ENCODE measurements at regions not wholly inside any gene's neighbourhood (a gene's known extent, or its start where the extent isn't known, plus 50 kb on each side); places are given as distances from the start of the nearest gene placed in this dataset.

DNA sequence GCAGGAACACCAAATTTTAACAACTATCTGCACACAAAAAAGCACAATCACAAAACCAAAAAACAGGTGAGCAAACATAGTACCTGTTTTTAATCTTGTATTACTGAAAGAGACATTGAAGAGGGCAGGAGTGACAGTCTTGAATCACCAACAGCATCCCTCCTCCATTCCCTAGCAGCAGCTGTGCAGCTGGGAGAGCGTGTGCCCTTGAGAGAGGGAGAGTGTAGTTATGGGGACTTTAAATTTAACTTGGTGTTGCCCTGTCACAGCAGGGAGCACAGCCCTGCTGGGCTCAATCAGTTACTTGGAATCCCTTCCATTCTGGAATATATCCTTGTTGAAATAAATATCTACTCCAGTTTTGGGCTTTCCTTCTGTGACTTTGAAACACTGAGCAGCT, 1938.7 kb upstream of the NUDT12 start:
- no peak for DNase-seq

DNA sequence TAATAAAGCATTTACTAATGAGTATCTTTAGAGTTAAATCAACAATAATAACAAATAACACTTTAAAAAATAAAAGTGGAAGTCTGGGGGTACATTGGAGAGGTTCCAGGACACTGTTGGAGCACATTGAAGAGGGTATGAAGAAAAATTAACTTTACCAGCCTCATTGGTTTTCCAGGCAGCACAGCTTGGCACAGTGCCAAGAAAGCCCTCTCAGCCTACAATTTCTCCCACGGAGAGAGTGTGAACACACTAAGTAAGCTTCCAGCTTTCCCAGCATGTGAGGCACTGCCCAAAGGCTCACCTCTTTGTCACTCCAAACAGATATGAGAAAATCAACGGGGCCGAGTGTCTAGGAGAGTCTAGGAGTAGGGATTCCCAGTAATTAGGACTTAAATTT, 1912.8 kb upstream of the NUDT12 start:
- DNase-seq = no peak

DNA sequence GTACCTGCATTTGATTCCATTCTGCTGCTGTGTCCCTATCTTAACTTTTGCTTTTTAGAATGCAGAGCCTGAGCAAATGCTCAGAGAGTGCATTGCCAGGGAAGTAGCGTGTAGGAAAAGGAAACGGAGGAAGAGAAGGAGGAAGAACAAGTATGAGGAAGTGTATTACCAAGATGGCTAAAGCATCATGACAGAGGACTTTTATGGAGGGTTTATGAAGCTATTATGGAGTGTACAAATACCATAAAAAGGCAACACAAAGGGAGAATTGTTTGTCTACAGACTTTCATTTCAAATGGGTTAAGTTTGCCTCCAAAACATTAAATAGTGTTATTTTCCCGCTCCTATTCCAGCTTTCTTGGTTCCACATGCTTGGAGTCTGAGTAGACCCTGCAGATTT, 1899.8 kb upstream of the NUDT12 start:
- DNase-seq = no peak

DNA sequence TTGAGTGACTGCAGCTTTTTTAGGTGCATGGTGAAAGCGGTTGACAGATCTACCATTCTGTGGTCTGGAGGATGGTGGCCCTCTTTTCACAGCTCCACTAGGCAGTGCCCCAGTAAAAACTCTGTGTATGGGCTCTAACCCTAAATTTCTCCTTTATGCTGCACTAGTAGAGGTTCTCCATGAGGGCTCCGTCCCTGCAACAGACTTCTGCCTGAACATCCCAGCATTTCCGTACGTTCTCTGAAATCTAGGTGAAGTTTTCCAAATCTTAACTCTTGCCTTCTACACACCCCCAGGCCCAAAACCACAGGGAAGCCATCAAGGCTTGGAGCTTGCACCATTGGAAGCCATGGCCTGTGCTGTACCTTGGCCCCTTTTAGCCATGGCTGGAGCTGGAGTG, 1898.1 kb upstream of the NUDT12 start:
- no peak for DNase-seq

DNA sequence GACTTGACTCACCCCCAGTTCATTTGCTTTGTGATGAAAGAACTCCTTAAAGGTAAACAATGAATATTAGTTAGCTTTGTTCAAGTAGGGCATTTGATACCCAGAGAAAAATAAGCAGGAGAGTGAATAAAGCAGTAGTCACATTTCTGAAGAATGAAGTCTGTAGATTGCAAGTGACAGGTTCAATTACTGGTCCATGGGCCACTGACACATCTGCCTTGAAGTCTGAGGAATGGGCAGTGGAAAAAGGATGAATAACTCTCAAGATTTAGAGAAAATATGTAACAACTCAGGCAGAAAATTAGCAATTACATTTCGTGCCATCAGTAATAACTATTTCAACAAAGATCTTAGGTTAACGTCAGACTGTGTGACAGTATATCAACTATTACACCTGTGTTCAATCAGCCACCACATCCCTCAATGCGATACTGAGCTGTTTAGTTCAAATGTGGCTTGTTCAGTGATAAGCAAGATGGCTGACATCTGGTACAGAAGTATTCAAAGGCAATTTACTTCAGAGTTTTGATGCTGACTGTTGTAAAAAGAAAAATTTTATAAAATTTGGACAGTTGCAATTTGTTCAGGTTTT, 1890.7 kb upstream of the NUDT12 start:
- DNase-seq = no peak

DNA sequence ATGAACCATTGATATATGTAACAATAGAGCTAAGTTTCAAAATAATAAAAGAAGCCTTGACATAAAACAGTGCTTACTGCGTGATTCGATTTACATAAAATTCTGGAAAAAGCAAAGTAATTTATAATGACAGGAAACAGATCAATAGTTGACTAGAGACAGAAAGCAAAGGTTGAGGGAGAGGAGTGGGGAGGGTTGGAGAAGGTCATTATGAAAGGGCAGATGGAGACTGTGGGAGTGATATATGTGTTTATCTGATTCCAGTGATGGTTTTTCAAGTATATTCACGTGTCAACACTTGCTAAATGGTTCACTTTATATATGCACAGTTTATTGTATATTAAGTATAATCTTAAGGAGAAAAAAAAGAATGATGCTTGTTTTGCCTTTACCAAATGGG, 1885.7 kb upstream of the NUDT12 start:
- no peak for DNase-seq

DNA sequence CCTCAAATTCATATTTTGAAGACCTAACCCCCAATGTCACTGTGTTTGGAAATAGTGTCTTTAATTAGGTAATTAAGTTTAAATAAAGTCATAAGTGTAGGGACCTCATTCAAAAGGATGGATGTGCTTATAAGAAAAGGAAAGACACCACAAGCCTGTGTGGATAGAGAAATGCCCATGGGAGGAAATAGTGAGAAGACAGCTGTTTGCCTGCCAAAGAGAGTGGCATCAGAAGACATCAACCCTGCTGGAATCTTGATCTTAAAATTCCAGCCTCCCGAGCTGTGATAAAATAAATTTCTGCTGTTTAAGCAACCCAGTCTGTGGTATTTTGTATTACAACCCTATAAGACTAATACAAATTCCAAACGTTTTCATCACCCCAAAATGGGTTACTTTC, 1867.9 kb upstream of the NUDT12 start:
- DNase-seq = no peak

DNA sequence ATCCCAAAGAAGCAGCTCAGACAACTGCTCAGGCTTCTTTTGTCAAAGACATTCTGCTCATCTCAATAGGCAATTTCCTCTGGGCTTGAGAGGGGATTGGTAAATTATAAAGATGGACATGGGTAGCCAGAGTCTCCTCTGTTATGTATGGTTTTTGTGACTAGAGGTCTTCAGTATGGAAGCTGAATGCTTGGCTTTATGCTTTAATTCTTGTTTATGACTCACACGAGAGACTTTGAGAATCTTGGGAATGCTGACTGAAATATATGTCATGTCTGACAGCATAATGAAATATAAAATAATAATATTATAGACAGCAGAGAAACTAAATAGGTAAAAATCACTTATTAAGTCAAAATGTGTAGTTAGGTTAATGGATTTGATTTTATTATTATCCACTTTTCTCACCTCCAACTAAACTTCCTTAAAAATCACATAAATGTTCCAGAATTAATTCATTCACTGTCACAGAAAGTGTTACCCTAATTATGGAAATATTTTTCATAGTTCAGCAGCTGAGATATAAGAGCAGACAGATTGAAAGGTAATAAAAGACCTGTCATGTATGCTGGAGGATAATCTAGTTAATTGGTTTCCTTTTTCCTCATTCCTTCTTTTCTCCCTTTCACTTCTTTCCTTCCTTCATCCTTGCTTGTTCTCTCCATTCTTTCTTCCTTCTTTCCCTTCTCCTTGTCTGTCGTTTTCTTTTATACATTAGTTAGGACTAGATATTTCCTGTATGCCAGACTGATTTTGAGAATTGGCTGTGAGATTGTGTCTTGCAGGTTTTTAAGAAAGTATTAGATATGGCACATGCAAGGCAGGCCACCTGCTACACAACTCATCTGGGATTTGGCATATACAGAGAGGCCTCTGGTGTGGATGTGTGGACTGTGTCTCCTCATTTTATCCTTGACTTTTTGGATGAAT, 1866.1 kb upstream of the NUDT12 start:
- no peak for DNase-seq

DNA sequence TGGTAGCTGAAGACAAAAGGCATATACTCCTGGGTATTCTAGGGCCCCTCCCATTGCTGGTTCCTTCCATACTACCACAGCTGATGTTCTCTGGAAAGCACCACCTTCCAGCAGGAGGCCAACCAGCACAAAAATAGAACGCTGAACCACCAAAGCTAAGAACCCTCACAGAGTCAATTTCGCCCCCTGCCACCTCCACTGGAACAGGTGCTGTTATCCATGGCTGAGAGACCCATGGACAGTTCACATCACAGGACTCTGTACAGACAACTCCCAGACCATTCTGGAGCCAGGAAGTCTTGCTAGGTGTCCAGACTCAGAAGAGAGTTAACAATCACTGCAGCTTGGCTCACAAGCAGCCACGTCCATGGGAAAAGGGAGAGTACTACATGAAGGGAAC, 1851.5 kb upstream of the NUDT12 start:
- DNase-seq = no peak

DNA sequence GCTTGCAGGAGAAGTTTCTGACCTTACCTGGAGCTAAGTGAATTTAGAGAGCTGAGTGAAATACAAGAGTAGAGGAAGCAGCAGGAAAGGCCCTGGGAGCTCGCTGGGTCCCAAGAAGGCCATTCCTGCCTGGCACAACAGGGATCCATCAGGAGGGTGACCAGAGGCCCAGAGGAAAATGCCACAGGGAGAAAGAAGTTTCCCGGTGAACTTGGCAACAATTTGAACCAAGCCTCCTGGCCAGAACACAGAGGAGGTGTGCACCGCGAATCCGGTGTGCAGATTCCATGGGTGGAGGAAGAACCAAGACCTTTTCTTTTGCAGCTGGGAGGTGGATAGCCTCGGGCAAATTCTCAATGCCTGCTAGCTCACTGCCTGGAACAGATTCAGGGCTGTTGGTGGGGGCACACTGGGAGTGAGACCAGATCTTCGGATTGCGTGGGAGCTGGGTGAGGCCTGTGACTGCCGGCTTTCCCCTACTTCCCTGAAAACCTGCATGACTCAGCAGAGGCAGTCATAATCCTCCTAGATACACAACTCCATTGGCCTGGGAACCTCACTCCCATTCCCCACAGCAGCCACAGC, 1850.9 kb upstream of the NUDT12 start:
- no peak for DNase-seq

DNA sequence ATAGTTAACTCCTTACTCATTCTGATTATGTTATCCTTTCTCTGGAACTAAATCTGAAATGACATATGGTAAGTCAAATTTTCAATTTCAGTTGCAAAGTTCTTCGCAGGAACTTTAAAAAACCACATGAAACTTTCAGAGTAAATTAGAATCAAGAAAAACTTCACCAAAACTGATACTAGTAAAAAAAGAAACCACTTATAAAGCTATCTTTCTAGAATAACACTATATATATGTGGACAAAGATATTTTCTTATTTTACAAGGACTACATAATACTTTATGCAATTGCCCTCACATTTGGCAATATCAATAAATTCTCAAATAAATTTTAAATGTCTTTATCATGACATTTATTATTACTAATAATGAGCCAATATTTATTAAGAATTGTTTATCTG, 1847.1 kb upstream of the NUDT12 start:
- no peak for DNase-seq

DNA sequence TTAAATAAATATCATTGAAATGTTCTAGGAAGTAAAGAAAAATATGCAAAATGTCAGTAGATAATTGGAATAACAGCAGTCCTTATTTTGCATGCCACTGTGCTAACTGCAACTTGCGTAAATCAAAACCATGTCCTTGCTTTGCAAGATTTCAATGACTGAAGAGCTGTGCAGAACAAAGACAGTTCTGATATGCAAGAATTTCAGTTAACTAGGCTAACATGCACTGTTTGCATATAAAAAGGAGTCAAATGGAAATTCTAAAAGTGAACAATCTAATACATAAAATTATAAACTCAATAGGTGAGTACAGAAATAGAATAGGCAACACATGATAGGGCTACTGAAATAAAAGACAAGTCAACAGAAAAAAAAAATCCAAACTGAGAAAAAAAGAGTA, 1844.6 kb upstream of the NUDT12 start:
- no peak for DNase-seq

DNA sequence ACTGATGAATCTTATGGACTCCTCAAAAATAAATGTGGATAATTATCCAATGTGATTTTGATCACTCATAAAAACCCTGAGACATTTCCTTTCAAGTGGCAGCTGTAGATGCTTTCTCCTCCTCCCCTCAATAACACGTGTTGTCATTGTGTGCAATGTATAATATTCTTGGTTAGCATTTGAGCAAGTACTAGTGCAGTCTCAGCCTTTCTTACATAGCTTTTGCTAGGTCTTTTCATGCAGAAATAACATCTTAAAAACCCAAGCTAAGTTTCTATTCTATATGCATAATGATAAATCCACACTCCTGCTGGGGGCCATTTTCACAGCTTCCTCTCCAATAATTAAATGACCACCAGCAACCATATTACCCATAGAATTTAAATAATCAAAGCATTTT, 1835.2 kb upstream of the NUDT12 start:
- no peak for DNase-seq

DNA sequence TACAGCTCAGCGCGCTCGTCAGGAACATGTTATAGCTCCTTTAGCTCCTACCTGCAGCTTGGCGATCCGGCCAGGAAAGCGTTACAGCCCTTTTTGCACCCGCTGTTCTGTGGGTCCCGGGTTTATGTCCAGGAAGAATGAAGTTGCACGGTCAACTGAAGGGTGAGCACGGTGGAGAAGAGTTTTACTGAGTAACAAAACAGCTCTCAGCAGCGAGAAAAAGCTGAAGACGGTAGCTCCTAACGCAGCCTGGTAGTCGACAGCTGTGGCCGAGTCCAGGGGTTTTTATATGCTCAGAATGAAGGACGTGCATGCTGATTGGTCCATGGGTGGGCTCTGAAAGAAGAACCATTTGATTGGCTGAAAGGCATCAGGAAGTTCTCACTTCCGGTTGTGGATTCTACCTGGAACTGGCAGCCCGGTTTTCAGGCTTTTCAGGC, 1830.1 kb upstream of the NUDT12 start:
- DNase-seq = no peak

DNA sequence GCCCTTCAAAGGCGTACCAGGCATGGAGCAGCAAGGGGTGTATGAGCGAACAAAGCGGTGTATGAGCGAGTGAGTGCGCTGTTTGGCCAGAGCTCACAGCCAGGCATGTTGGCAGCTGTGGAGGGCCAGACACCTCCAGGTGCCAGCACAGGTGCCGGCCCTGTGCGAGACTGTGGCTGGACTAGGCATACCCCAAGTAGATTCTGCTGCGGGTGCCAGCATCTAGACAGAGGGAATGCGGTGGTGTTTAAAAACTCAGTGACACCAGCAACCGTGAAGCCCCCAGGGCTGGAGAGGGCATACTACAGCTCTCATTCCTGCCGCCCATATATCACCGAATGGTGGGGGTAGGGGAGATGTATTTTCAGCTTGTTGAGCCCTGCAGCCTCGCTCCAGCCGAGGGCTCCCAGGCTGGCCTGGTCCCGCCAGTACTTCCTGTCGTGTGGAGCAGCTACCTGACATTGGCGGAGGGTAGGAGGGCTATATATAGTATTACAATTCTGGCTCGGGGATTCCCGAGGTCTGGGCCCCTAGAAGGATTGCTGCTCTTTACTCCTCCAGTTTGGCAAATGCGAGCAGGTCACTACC, 1829.6 kb upstream of the NUDT12 start:
- DNase-seq = no peak

DNA sequence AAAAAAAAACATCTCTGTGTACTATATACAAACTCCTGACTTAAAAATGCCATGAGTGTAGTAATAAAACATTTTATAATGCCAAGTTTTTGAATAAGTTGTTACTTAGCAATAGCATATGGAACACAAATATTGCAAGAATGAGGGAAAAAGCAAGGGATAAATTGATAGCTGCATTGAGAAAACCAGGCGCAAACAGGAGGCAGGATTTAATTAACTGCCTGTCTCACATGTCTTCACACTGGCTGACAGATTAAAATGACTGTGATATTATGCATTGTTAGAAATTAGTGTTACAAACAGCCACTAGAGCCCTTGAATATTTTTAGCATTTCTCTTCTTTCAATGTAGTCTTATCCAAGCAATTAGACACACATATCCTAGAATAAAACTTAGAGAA, 1817.5 kb upstream of the NUDT12 start:
- no peak for DNase-seq

DNA sequence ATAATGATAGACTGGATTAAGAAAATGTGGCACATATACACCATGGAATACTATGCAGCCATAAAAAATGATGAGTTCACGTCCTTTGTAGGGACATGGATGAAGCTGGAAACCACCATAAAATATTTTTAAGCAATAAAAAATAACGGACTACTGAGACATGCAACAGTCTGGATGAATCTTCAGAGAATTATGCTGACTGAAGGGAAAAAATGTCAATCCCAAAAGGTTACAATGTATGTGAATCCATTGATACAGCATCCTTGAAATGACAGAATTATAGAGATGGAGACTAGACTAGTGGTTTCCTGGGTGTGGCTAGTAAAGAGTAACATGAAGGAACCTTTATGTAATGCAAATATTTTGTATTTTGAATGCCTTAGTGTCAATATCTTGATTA, 1808.6 kb upstream of the NUDT12 start:
- no peak for DNase-seq

DNA sequence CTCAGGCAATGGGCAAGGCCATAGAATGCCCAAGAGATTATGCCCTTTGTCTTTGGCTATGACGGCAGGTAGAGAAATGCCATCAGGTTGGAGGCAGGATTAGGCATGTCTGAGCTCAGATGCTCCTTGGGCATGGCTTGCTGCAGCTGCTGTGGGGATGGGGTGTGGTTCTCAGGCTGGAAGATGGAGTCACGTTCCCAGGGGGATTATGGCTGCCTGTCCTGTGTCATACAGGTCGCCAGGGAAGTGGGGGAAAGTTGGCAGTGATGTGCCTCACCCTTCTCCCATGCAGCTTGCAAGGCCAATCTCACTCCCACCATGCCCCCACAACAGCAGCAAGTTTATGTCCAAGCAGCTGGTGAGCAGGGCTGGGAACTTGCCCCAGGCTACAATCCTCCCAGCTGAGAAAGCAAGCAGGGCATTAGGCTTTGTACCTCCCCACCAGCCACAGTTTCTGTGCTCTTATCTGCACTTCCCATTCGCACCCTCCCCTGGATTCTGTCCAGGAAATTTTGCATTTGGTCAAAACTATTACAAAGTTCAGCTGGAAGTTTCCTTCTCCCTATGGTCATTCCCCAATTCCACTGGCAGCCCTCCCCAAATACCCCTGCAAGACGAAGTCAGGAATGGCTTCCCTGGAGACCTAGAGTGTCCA, 1788.0 kb upstream of the NUDT12 start:
- no peak for DNase-seq

DNA sequence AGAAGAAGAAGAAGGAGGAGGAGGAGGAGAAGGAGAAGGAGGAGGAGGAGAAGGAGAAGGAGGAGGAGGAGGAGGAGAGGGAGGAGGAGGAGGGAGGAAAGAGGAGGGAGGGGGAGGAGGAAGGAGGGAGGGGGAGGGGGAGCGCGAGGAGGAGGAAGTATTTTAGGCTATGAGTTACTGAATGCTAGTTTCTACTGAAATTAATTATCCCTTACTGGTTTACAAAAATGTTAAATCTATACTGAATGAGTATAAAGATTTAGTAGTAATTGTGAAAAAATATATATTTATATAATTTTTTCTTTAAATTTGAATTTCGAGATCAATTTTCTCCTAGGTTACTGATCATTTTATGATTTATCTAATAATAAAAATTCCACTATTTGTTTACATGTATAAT, 1769.0 kb upstream of the NUDT12 start:
- DNase-seq = no peak

DNA sequence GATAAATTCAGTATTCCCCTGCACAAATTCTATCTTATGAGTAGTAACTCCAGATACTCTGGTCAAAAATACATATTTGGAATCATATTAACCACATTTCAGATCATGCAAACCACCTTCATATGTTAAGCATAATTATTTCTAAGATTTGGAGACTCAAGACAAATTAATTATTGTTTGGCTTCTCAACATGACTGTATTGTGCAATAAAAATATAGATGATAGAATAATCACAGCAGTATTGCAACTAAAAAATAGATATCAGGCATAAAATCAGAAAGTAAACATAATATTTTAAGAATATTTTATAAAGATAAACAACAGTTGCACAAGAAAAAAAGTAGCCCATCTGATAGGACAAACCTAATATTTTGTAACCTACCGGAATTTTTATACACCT, 1767.6 kb upstream of the NUDT12 start:
- DNase-seq = no peak

DNA sequence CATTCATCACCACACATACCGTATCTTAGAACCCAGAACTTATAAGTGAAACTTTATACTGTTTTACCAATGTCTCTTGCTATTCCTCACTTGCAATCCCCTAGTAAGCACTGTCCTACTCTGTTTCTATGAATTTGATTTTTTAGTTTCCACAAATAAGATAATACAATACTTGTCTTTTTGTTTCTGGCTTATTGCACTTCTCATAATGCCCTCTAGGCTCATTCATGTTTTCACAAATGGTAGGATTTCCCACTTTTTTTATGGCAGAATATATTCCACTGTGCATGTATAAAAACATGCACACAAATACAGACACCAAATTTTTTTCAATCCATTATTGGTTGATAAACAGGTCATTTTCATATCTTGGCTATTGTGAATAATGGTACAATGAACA, 1742.3 kb upstream of the NUDT12 start:
- no peak for DNase-seq

DNA sequence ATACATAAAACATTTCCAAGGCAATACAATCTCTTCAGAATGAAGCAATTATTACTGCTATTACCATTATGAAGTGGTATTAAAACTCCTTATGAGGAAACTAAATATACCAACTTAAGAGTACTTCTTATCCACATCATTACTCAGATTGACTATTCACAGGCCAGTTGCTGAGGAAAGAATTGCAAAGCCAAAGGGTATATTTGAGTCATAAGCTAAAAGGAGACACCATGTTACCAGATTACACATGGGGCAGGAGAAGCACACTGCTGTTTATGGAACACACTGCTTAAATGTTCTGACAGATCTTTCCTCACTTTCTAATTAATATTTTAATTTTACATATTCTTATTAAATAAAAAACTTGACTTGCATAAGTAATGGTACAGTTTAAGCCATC, 1726.4 kb upstream of the NUDT12 start:
- no peak for DNase-seq

DNA sequence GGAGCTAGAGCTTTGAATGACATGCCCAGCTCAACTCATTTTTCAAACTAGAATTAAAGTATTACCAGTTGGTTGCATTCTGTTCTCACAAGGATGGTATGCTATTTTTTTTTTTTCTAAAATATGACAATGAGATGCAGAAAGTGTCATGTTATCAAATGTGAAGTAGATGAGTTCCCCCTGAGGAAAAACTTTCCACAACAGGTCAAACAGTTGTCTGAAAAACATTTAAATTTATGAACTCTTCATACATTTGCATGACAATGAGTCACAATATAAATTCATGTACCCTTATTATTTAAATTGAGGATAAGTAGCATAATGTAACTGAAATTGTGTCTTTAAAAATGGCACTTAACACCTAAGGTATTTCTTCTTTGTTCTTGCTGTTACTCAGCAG, 1720.5 kb upstream of the NUDT12 start:
- no peak for DNase-seq

Data from central memory CD4-positive, alpha-beta T cell (primary cell).